Keratinocyte (primary cell): ENCODE measurements at regions not wholly inside any gene's neighbourhood (a gene's known extent, or its start where the extent isn't known, plus 50 kb on each side); places are given as distances from the start of the nearest gene placed in this dataset.

ENCODE experiments used
- DNase-seq: peaks from one replicate; pipeline ENCODE4 v3.0.0-alpha.2; 2011; ENCODE audit warnings: low read depth, missing footprints, low spot score
- FAIRE-seq: peaks from 2 replicates; lab custom pipeline; 2011; peaks lifted over from hg19 to GRCh38; lab: Jason Lieb, UNC
- H2AFZ ChIP-seq: 2 replicates; pipeline ENCODE4 v1.6.0; 2012; ENCODE audit warnings: low read length, control low read depth, inconsistent platforms; ENCODE audit not compliant: control insufficient read depth
- H3K27ac ChIP-seq: 2 replicates; pipeline ENCODE4 v1.5.1; 2011; ENCODE audit warnings: low read length; ENCODE audit not compliant: control insufficient read depth, insufficient read depth
- H3K27me3 ChIP-seq: 3 replicates; pipeline ENCODE4 v1.6.0; 2011; ENCODE audit warnings: low read length; ENCODE audit not compliant: control insufficient read depth, insufficient read depth; ENCODE audit errors: extremely low read depth
- H3K36me3 ChIP-seq, 2 experiments: 2 replicates in 1 of 2; 3 replicates in 1 of 2; pipeline ENCODE4 v1.5.1; 2011; ENCODE audit warnings: low read length in 2 of 2, mild to moderate bottlenecking in 1 of 2; ENCODE audit not compliant: control insufficient read depth in 2 of 2, insufficient read depth in 2 of 2; ENCODE audit errors: extremely low read depth in 1 of 2
- H3K4me1 ChIP-seq: 3 replicates; pipeline ENCODE4 v1.5.1; 2011; ENCODE audit warnings: low read length; ENCODE audit not compliant: control insufficient read depth, insufficient read depth; ENCODE audit errors: extremely low read depth
- H3K4me2 ChIP-seq: 3 replicates; pipeline ENCODE4 v1.6.0; 2011; ENCODE audit warnings: low read depth, low read length; ENCODE audit not compliant: control insufficient read depth, insufficient read depth; ENCODE audit errors: extremely low read depth
- H3K4me3 ChIP-seq, 3 experiments: fragments of 200-600 bp in 1 of 3; sonication (generic) in 1 of 3; 2 replicates in 2 of 3; 3 replicates in 1 of 3; pipeline ENCODE4 v1.5.1; 2011 to 2016; ENCODE audit warnings: low read length in 3 of 3, mild to moderate bottlenecking in 3 of 3, control low read depth in 2 of 3, inconsistent platforms in 1 of 3, low read depth in 1 of 3, mixed read lengths in 1 of 3, mixed run types in 1 of 3, moderate library complexity in 1 of 3; ENCODE audit not compliant: control insufficient read depth in 2 of 3, insufficient read depth in 2 of 3; ENCODE audit errors: extremely low read depth in 1 of 3
- H3K79me2 ChIP-seq: 2 replicates; pipeline ENCODE4 v1.6.0; 2012; ENCODE audit warnings: low read length; ENCODE audit not compliant: control insufficient read depth, insufficient read depth
- H3K9ac ChIP-seq: 3 replicates; pipeline ENCODE4 v1.6.0; 2011; ENCODE audit warnings: low read length; ENCODE audit not compliant: control insufficient read depth, insufficient read depth; ENCODE audit errors: extremely low read depth
- H3K9me1 ChIP-seq: 3 replicates; pipeline ENCODE4 v1.6.0; 2011; ENCODE audit warnings: low read length; ENCODE audit not compliant: control insufficient read depth, insufficient read depth; ENCODE audit errors: extremely low read depth
- H3K9me3 ChIP-seq: 2 replicates; pipeline ENCODE4 v1.5.1; 2012; ENCODE audit warnings: low read depth, low read length; ENCODE audit not compliant: control insufficient read depth
- H4K20me1 ChIP-seq: 3 replicates; pipeline ENCODE4 v1.6.0; 2011; ENCODE audit warnings: low read length; ENCODE audit not compliant: control insufficient read depth, insufficient read depth; ENCODE audit errors: extremely low read depth
- EZH2 ChIP-seq: IDR thresholded peaks from one replicate; pipeline ENCODE4 v1.6.1; 2012; ENCODE audit warnings: inconsistent platforms, mild to moderate bottlenecking, low read length, moderate library complexity
- dilution Hi-C: fragments of 300-500 bp; cut with MboI; formaldehyde crosslinking; loops from one replicate; pipeline ENCODE4 v1.7.0; 2020; ENCODE audit warnings: low sequenced_read_pairs; ENCODE audit not compliant: extremely low pct_ligation_motif_present
- TF ChIP-seq, protein P1 (sequence below), 3 experiments: IDR thresholded peaks in 1 of 3; conservative IDR thresholded peaks in 1 of 3; optimal IDR thresholded peaks in 1 of 3; 2 replicates in 2 of 3; 3 replicates in 1 of 3; pipeline versions ENCODE3 to v1.5.1; 2011; ENCODE audit warnings: low read length in 3 of 3, mild to moderate bottlenecking in 3 of 3, moderate library complexity in 2 of 3, control low read depth in 1 of 3, inconsistent platforms in 1 of 3; ENCODE audit not compliant: insufficient read depth in 2 of 3; ENCODE audit errors: extremely low read depth in 1 of 3

DNA sequence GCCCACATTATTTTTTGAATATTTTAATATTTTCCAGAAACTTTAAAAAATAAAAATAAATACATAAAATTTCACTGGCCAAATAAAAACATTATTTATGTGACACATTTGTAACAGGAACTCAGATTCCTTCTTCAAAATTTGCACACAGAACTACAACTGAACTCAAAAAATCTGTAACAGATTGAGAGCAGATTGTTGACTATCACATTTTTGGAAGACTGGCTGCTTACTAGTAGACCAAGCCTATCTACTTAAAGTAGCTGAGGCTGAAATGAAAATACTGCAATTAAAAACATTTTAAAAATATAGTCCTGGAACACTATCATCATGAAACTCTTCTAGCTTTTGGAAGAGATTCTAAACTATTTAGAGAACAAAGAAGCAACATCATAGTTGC, 203.9 kb downstream of the SH3BGRL start:
- dilution Hi-C loops = no loop called here

DNA sequence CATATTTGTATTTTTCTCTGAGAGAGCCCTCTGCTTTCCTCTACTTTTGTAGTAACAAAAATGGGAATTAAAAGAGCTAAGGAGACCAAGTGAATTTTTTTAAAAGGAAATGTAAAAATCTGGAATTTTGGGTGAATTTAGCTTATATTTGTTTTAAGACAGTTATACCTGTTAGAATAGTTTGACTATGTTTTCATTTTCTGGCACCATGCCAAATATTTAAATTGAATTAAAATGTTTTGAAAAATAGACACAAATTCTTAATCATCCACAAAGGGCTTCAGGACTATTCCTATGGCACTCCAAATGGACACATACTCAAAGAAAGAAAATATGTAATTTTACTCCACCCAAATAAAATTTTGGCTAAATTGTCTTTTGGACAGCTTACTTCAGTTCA, 209.6 kb downstream of the SH3BGRL start:
- TF ChIP-seq EZH2 = no peak
- TF ChIP-seq, protein P1, sequence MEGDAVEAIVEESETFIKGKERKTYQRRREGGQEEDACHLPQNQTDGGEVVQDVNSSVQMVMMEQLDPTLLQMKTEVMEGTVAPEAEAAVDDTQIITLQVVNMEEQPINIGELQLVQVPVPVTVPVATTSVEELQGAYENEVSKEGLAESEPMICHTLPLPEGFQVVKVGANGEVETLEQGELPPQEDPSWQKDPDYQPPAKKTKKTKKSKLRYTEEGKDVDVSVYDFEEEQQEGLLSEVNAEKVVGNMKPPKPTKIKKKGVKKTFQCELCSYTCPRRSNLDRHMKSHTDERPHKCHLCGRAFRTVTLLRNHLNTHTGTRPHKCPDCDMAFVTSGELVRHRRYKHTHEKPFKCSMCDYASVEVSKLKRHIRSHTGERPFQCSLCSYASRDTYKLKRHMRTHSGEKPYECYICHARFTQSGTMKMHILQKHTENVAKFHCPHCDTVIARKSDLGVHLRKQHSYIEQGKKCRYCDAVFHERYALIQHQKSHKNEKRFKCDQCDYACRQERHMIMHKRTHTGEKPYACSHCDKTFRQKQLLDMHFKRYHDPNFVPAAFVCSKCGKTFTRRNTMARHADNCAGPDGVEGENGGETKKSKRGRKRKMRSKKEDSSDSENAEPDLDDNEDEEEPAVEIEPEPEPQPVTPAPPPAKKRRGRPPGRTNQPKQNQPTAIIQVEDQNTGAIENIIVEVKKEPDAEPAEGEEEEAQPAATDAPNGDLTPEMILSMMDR (optimal IDR thresholded peaks at IDR 0.05 in 1 of 3, IDR thresholded peaks at IDR 0.05 in 1 of 3, conservative IDR thresholded peaks at IDR 0.05 in 1 of 3; ENCODE audit: extremely low read depth in 1 of 3, insufficient read depth in 2 of 3, low read length in 3 of 3) = no peak
- Histone ChIP-seq H3K9me3 (no peaks in the 10 kb centered on the region), H3K79me2 (no peaks in the 10 kb centered on the region), H2AFZ (no peak overlapping the region), H3K9me1 (no peaks in the 10 kb centered on the region), H3K27me3 (no peaks in the 10 kb centered on the region), H3K9ac (no peak overlapping the region), H3K4me2 (no peak overlapping the region), H3K4me3 (no peak overlapping the region), H3K4me1 (no peaks in the 10 kb centered on the region), H4K20me1 (no peaks in the 10 kb centered on the region), H3K27ac (no peak overlapping the region), H3K36me3 (no peaks in the 10 kb centered on the region)
- no peak for DNase-seq
- dilution Hi-C loops = no loop called here
- FAIRE-seq = no peak

More for the DNA sequence above, 203.9 kb downstream of the SH3BGRL start:
- H3K36me3 ChIP-seq = no peaks in the 10 kb centered on the region
- no peaks in the 10 kb centered on the region for H3K4me1 ChIP-seq
- no peaks in the 10 kb centered on the region for H3K9me1 ChIP-seq
- TF ChIP-seq, protein P1 (optimal IDR thresholded peaks at IDR 0.05 in 1 of 3, IDR thresholded peaks at IDR 0.05 in 1 of 3, conservative IDR thresholded peaks at IDR 0.05 in 1 of 3; ENCODE audit: extremely low read depth in 1 of 3, insufficient read depth in 2 of 3, low read length in 3 of 3) = no peak
- TF ChIP-seq EZH2 = no peak
- H3K9ac ChIP-seq = no peak overlapping the region
- no peak overlapping the region for H3K27ac ChIP-seq
- H3K27me3 ChIP-seq = no peaks in the 10 kb centered on the region
- no peak for DNase-seq
- H2AFZ ChIP-seq = no peak overlapping the region
- H3K9me3 ChIP-seq = no peaks in the 10 kb centered on the region
- no peak overlapping the region for H3K4me2 ChIP-seq
- H3K79me2 ChIP-seq = no peaks in the 10 kb centered on the region
- H3K4me3 ChIP-seq = no peak overlapping the region
- no peak for FAIRE-seq
- no peaks in the 10 kb centered on the region for H4K20me1 ChIP-seq
